HuH-7.5 (cell line): ENCODE measurements at regions not wholly inside any gene's neighbourhood (a gene's known extent, or its start where the extent isn't known, plus 50 kb on each side); places are given as distances from the start of the nearest gene placed in this dataset.

Experiments
- DNase-seq: peaks from one replicate; pipeline ENCODE4 v3.0.0; 2011; ENCODE audit warnings: low spot score

DNA sequence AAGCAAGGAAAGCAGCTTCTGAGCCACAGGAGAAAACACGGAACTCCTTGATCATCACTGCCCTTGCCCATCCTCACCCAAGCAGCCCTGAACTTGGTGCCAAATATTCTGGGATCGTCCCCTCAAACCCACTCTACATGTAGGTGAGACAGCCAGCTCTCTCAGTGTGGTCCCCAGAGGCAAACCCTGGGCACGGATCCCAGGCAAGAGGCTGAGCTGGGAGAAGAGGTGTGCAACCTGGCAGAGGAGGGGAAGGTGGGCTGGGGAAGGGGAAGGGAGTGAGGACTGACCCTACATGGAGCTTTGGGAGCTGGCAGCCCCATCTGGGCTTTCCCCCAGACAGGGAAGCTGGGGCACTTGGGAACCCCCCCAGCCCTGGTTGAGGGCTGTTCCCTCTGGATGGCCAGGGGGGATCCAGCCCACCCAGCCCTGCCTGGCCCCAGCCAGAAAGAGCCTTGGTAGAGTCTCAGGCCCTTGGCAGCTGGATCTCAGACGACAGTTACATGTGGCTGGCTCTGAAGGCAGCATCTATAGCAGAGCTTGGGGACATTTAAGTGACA is 186.2 kb upstream of the CST7 start:
- no peak for DNase-seq

DNA sequence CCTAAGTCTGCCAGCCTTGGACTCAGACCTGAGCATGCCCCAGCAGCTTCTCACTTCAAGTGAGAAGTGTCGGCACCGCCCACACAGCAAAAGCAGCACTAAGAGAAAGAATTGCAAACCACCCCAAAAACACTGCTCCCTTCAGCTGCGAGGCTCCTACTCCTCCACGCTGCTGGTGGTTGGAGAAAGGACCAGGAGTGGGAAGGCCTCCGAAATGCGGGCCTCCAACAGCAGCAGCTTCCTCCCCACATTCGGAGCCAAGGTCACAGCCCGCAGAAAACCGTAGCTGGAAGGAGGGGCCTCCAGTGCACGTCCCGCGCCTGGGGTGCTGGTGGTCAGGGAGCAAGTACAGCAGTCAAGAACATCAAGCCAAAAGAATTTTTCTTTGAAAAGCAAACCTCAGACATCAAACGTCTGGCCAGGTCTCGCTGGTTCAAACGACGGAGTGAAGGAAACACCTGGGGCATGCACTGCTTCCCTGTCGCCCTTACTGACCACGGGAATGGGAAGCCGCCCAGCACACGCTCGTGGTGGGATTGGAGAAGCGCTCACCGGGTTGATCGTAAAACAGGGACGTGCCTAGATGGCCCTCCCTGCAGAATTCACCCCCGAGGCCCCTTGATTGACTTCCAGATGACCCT is 185.6 kb upstream of the CST7 start:
- DNase-seq: no peak

- no peak for DNase-seq
Observed at GRCh38 chr20:24764027-24764793, 184.9 kb upstream of the CST7 start.

DNA sequence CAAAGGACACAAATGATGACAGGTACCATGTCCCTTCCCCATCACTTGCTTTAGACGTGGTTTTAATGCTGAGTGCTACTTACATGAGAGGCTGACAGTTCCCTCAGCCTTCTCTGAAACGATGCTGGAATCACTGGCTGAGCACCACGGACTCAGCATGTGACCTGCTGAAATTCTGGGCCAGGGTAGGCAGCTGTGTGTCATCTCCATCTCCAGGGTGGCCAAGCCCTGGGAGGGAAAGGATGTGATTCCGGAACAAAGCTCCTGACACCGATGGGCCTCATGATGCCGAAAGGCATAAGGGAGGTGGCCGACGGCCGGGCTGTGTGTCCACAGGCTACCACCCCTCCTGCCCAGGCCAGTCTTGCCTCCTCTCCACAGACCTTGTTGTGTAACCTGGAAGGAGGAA is 184.3 kb upstream of the CST7 start:
- no peak for DNase-seq

- no peak for DNase-seq
Observed at GRCh38 chr20:24765316-24766142, 183.5 kb upstream of the CST7 start.

DNA sequence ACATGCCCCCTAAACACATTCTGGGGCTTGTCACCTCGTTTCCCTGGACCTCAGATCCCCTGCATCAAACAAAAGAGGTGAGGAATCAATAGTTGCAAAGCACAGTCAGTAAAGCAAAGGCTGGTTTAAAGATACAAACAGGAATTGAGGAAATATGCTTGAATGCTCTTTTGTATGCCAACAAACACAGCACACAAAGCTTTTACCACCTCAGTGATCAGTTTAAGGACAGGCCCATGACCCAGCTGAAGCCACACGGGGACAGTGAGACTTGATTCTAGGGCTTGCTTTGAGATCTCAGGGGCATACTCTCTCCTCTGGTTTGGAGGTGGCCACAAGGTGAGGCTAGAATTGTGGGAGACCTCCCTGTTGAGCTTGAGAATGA is 182.9 kb upstream of the CST7 start:
- DNase-seq: no peak

GRCh38 chr20:24766826-24767622 is 182.0 kb upstream of the CST7 start:
- DNase-seq: no peak

GRCh38 chr20:24767623-24768100 is 181.4 kb upstream of the CST7 start:
- DNase-seq: no peak

DNA sequence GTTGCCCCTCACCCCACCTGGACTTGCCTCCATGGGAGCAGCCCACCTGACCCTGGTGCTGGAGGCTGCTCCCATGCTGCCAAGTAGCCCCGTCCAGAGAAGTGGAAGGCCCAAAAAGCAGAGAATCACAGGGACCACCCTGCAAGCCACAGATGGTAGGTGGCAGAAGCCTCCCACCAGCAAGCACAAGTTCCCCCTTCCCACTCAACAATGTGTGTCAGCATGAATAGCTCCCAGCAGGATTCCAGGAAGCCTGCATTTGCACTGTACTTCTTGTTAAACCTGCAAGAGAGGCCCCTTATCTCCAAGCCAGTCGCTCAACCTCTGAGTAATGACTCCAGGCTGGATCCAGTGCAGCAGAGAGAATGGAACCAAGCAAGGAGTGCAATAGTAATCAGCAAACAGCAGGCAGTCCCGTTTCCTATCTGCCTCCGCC is 180.8 kb upstream of the CST7 start:
- no peak for DNase-seq

DNA sequence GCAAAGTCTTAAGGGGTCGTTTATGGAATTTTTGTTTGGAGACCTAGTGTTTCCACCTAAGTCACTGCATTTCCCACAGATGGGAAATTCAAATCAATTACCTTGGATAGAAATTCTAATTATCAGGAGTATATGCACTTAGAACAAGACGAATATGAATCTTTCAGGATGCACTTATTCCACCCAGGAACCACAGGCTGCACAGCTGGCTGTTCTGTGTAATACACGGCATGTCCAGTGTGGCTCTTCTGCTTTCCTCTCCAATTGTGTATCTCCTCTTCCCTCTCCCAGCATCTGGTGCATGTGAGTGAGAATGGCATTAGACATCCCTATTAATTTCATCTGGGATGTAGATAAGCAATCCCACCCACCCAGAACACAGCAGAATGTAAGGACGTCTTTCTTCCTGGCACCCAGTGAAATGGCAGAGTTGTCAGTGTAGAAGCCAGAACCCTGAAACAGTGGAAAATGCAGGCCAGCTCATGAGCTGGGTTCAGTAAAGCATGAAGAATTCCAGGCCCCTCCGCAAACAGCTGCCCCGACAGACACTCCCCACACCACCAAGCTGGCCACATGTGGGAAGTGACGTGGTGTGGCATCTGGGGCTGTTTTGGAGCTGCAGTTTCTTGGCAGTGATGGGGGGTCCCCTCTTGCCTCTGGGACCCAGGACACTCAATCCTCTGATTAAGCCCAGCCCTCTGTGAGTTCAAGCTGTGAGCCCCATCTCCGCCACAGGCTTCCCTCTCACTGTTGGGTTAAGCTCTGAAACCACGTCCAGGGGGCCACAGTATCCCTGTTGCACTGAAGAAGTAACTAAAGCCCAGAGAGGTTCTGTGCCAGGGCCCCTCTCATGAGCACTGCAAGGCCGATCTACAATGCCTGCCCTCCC is 180.1 kb upstream of the CST7 start:
- no peak for DNase-seq

- no peak for DNase-seq
Observed at GRCh38 chr20:24769878-24770627, 179.0 kb upstream of the CST7 start.

DNA sequence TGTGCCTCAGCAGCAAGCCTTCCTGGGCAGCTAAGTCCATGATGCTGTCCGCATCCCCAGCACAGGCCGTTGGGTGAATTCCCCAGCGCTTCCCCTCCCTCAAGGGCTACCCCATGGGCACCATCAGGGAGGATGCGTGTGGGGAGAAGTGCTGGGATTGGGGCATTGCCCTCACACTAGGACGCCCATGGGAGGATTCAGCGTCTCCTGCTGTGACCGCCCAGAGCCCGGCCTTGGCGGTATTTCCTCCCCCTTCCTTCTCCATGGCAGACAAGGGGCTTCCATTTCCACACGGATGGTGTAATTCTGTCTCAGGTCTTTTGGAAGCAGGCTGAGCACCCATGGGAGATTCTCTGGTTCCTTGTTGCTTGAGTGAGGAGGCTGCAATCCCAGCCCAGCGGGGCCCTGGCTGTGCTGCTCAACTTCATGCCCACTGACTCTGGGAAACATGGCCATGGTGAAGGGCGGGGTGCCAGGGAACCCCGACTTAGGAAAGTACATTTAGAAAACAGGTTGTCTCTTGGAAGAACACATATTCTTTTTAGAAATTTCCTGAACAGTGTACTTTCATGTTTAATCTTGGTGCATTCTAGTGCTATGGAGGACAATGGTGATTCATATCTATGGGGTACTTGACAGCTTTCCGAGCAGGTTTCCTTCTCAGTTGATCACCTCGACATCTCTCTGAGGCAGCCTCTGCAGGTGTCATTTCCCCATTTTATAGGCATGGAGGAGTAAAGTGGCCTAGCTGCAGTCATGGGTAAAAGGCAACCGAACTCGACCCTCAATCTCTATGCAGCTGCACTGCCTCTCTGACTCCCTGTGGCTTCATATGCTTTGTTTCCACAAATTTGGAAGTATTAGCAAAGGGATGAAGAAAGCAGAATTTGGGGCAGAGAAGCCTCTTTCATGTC is 178.2 kb upstream of the CST7 start:
- no peak for DNase-seq

- no peak for DNase-seq
Observed at GRCh38 chr20:24771542-24772061, 177.5 kb upstream of the CST7 start.

- DNase-seq: no peak
Observed at GRCh38 chr20:24772667-24773066, 176.4 kb upstream of the CST7 start.

DNA sequence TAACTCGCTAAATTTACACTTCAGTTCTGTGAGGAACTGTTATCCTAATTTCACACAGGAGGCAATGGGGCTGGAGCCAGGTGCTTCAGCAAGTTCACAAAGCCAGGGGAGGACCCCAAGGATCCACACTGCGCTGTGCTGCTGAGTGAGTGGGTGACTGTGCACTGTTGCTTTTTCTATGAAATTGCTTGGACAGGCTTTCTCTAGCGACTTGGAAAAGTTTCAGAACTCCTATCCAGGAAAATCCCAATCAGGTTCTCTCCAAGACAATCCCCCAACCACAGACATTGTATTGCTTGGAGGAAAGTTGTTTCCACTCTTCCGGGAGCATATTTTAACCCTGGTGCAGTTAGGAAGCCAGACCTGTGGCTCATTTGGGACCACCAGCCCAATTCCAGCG is 175.9 kb upstream of the CST7 start:
- DNase-seq: no peak

- DNase-seq: no peak
Observed at GRCh38 chr20:24773751-24774201, 175.3 kb upstream of the CST7 start.

- DNase-seq: no peak
Observed at GRCh38 chr20:24775966-24776365, 173.1 kb upstream of the CST7 start.

GRCh38 chr20:24776755-24777271 is 172.3 kb upstream of the CST7 start:
- no peak for DNase-seq
